GM23338 (cell line): ENCODE measurements at regions not wholly inside any gene's neighbourhood (a gene's known extent, or its start where the extent isn't known, plus 50 kb on each side); places are given as distances from the start of the nearest gene placed in this dataset.
"Not testable (repeated sequence)": the region's sequence is repeated elsewhere in the genome, so short reads cannot be mapped to it uniquely, and the experiment has no call there.

Experiments
- ATAC-seq: fragments of 200-7000 bp; cut with Tn5 transposase; 3 replicates; pipeline ENCODE4 v1.9.1; 2020
- DNase-seq: peaks from one replicate; pipeline ENCODE4 v3.0.0-alpha.2; 2015; ENCODE audit warnings: low spot score
- H2AFZ ChIP-seq: fragments of 200-600 bp; sonication (generic); 2 replicates; pipeline ENCODE4 v1.8.0; 2016; ENCODE audit warnings: antibody characterized with exemption, mild to moderate bottlenecking, moderate library complexity
- H3F3A ChIP-seq: fragments of 200-600 bp; sonication (generic); replicated peaks from 2 replicates; pipeline ENCODE4 v1.8.0; 2017; ENCODE audit warnings: antibody characterized with exemption, mixed run types, low read depth
- H3K27ac ChIP-seq: fragments of 200-600 bp; sonication (generic); 2 replicates; pipeline ENCODE4 v1.6.1; 2016; ENCODE audit warnings: low read depth
- H3K27me3 ChIP-seq: fragments of 200-600 bp; sonication (generic); 2 replicates; pipeline ENCODE4 v1.8.0; 2016; ENCODE audit warnings: mild to moderate bottlenecking, mixed run types, moderate library complexity; ENCODE audit not compliant: insufficient read depth
- H3K36me3 ChIP-seq: fragments of 200-600 bp; sonication (generic); 2 replicates; pipeline ENCODE4 v1.8.0; 2016; ENCODE audit warnings: mild to moderate bottlenecking; ENCODE audit not compliant: insufficient read depth
- H3K4me1 ChIP-seq: fragments of 200-600 bp; sonication (generic); 2 replicates; pipeline ENCODE4 v1.8.0; 2016; ENCODE audit warnings: mild to moderate bottlenecking, moderate library complexity; ENCODE audit not compliant: insufficient read depth
- H3K4me2 ChIP-seq: fragments of 200-600 bp; sonication (generic); 2 replicates; pipeline ENCODE4 v1.7.1; 2017; ENCODE audit warnings: mixed run types
- H3K4me3 ChIP-seq: fragments of 200-600 bp; sonication (generic); 2 replicates; pipeline ENCODE4 v1.6.1; 2016; ENCODE audit warnings: mixed run types
- H3K79me2 ChIP-seq: fragments of 200-600 bp; sonication (generic); replicated peaks from 2 replicates; pipeline ENCODE4 v1.8.0; 2017; ENCODE audit warnings: mild to moderate bottlenecking; ENCODE audit not compliant: insufficient read depth
- H3K9me2 ChIP-seq: fragments of 200-600 bp; sonication (generic); 2 replicates; pipeline ENCODE4 v1.8.0; 2017; ENCODE audit not compliant: insufficient read depth
- H4K20me1 ChIP-seq: fragments of 200-600 bp; sonication (generic); replicated peaks from 2 replicates; pipeline ENCODE4 v1.8.0; 2017; ENCODE audit warnings: mild to moderate bottlenecking; ENCODE audit not compliant: insufficient read depth
- H3K27ac Mint-ChIP-seq: 2 replicates; pipeline ENCODE4 v1.8.0; 2020; ENCODE audit warnings: inconsistent platforms, mild to moderate bottlenecking, moderate library complexity, mixed read lengths
- H3K27me3 Mint-ChIP-seq: 3 replicates; pipeline ENCODE4 v1.8.0; 2022; ENCODE audit warnings: low read depth, mild to moderate bottlenecking, moderate library complexity, mixed read lengths, inconsistent platforms; ENCODE audit not compliant: insufficient read depth, poor library complexity
- H3K36me3 Mint-ChIP-seq: 3 replicates; pipeline ENCODE4 v1.8.0; 2021; ENCODE audit warnings: low read depth, mild to moderate bottlenecking, inconsistent platforms, moderate library complexity, mixed read lengths
- H3K4me1 Mint-ChIP-seq: 3 replicates; pipeline ENCODE4 v1.8.0; 2020; ENCODE audit warnings: mild to moderate bottlenecking, inconsistent platforms, mixed read lengths
- H3K4me3 Mint-ChIP-seq: 3 replicates; pipeline ENCODE4 v1.8.0; 2021; ENCODE audit warnings: moderate library complexity, mild to moderate bottlenecking, inconsistent platforms, mixed read lengths
- H3K9me3 Mint-ChIP-seq: 3 replicates; pipeline ENCODE4 v1.8.0; 2020; ENCODE audit warnings: moderate library complexity, mild to moderate bottlenecking, inconsistent platforms, mixed read lengths
- CREB1 ChIP-seq: fragments of 250-450 bp; sonication (Bioruptor Pico); IDR thresholded peaks from 2 replicates; pipeline ENCODE4 v1.5.0; 2020; ENCODE audit warnings: low read depth, mild to moderate bottlenecking, moderate library complexity
- EZH2 ChIP-seq: fragments of 200-600 bp; sonication (generic); IDR thresholded peaks from one replicate; pipeline ENCODE4 v1.8.0; 2017; ENCODE audit warnings: antibody characterized with exemption, mild to moderate bottlenecking, low read depth; ENCODE audit not compliant: unreplicated experiment
- EZH2phosphoT487 ChIP-seq: fragments of 200-600 bp; sonication (generic); IDR thresholded peaks from one replicate; pipeline ENCODE4 v1.8.1; 2018; ENCODE audit warnings: antibody characterized with exemption; ENCODE audit not compliant: unreplicated experiment
- JUNB ChIP-seq: IDR thresholded peaks from one replicate; pipeline ENCODE4 v1.6.1; 2016; ENCODE audit warnings: antibody characterized with exemption; ENCODE audit not compliant: unreplicated experiment
- NANOG ChIP-seq: IDR thresholded peaks from 2 replicates; pipeline ENCODE4 v1.6.1; 2016; ENCODE audit warnings: antibody characterized with exemption, borderline replicate concordance
- POLR2AphosphoS5 ChIP-seq: IDR thresholded peaks from 2 replicates; pipeline ENCODE4 v1.6.1; 2016; ENCODE audit warnings: antibody characterized with exemption, low read depth
- STAT1 ChIP-seq: IDR thresholded peaks from one replicate; pipeline ENCODE4 v1.6.1; 2016; ENCODE audit warnings: antibody characterized with exemption; ENCODE audit not compliant: unreplicated experiment
- ZNF114 ChIP-seq: fragments of 250-450 bp; sonication (Bioruptor Pico); IDR thresholded peaks from 2 replicates; pipeline ENCODE4 v1.5.0; 2020; ENCODE audit warnings: mild to moderate bottlenecking, moderate library complexity
- ZNF331 ChIP-seq: fragments of 250-450 bp; sonication (Bioruptor Pico); IDR thresholded peaks from 2 replicates; pipeline ENCODE4 v1.5.0; 2020; ENCODE audit warnings: low read depth, mild to moderate bottlenecking, moderate library complexity
- TF ChIP-seq, protein P1 (sequence below): IDR thresholded peaks from one replicate; pipeline ENCODE4 v1.6.1; 2018; ENCODE audit warnings: antibody characterized with exemption; ENCODE audit not compliant: unreplicated experiment
- TF ChIP-seq, protein P2 (sequence below): fragments of 250-450 bp; sonication (Bioruptor Pico); IDR thresholded peaks from 2 replicates; pipeline ENCODE4 v1.5.0; 2020; ENCODE audit warnings: mild to moderate bottlenecking, moderate library complexity
- TF ChIP-seq, protein P3 (sequence below), 2 experiments: fragments of 200-600 bp in 1 of 2; sonication (generic) in 1 of 2; conservative IDR thresholded peaks; 2 replicates each; pipeline versions ENCODE4 v1.5.1 to v1.6.1; 2016 to 2017; ENCODE audit warnings: antibody characterized with exemption in 2 of 2, low read depth in 2 of 2, mild to moderate bottlenecking in 2 of 2, moderate library complexity in 1 of 2

DNA sequence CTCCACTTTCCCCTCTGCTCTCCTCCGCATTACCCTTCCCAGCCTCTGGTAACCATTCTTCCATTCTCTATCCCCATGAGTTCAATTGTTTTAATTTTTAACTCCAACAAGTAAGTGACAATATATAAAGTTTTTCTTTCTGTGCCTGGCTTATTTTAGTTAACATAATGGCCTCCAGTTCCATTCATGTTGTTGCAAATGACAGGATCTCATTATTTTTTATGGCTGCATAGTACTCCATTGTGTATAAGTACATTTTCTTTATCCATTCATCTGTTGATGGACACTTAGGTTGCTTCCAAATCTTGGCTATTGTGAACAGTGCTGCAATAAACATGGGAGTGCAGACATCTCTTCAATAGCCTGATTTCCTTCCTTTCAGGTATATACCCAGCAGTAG lies 918.0 kb downstream of the UQCRFS1 start:
- not testable (repeated sequence) for H3K36me3 ChIP-seq, H3F3A ChIP-seq, H3K4me3 ChIP-seq, H3K4me3 Mint-ChIP-seq, DNase-seq, H3K27me3 Mint-ChIP-seq, ATAC-seq, H3K9me3 Mint-ChIP-seq, H3K27me3 ChIP-seq, H2AFZ ChIP-seq, H3K27ac ChIP-seq, H3K36me3 Mint-ChIP-seq, H3K27ac Mint-ChIP-seq, H4K20me1 ChIP-seq, H3K4me2 ChIP-seq, H3K9me2 ChIP-seq, H3K79me2 ChIP-seq
- peaks cover 43% of the 10 kb centered on the region for H3K4me1 Mint-ChIP-seq
- H3K4me1 ChIP-seq, result peaks cover 29% of the 10 kb centered on the region

DNA sequence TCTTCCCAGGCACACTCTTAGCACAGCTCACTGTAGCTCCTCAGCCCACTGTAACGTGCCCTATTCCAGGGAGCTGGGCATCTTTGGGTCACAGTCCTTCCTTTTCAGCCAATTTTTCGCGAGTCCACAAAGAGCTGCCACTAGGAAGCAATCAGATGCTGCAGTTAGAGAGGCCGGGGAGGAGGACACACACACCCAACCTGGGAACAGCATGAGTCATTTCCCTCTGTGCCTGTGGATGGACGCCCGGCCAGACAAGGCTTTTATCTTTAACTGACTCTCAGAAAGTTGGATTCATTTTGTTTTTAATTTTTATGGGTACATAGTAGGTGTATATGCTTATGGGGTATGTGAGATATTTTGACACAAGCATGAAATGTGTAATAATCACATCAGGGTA lies 918.6 kb downstream of the UQCRFS1 start:
- ATAC-seq (no peak), DNase-seq (no peak)
- Histone ChIP-seq H3K27ac (no peak overlapping the region), H3K36me3 (no peaks in the 10 kb centered on the region), H3K79me2 (no peaks in the 10 kb centered on the region), H3K4me1 (peaks cover 35% of the 10 kb centered on the region), H3K27me3 (no peaks in the 10 kb centered on the region), H3K4me3 (no peak overlapping the region), H2AFZ (peak overlapping the region; percentile 79; the same call in 1 of the 2 replicates), H3K9me2 (no peaks in the 10 kb centered on the region), H4K20me1 (no peaks in the 10 kb centered on the region), H3K4me2 (no peak overlapping the region), H3F3A (no peaks in the 10 kb centered on the region; the same call in 1 of the 2 replicates)
- Mint-ChIP-seq H3K9me3 (no peaks in the 10 kb centered on the region; the same call in 2 of the 3 replicates), H3K4me3 (no peak overlapping the region), H3K27me3 (peaks cover 12% of the 10 kb centered on the region), H3K27ac (no peak overlapping the region), H3K4me1 (peaks cover 43% of the 10 kb centered on the region), H3K36me3 (no peaks in the 10 kb centered on the region)
- TF ChIP-seq POLR2AphosphoS5 (no peak), EZH2 (no peak), ZNF331 (CRISPR knock-in tag) (no peak), ZNF114 (CRISPR knock-in tag) (no peak), CREB1 (no peak), JUNB (no peak), NANOG (no peak), EZH2phosphoT487 (no peak), STAT1 (no peak)
- TF ChIP-seq, protein P1, sequence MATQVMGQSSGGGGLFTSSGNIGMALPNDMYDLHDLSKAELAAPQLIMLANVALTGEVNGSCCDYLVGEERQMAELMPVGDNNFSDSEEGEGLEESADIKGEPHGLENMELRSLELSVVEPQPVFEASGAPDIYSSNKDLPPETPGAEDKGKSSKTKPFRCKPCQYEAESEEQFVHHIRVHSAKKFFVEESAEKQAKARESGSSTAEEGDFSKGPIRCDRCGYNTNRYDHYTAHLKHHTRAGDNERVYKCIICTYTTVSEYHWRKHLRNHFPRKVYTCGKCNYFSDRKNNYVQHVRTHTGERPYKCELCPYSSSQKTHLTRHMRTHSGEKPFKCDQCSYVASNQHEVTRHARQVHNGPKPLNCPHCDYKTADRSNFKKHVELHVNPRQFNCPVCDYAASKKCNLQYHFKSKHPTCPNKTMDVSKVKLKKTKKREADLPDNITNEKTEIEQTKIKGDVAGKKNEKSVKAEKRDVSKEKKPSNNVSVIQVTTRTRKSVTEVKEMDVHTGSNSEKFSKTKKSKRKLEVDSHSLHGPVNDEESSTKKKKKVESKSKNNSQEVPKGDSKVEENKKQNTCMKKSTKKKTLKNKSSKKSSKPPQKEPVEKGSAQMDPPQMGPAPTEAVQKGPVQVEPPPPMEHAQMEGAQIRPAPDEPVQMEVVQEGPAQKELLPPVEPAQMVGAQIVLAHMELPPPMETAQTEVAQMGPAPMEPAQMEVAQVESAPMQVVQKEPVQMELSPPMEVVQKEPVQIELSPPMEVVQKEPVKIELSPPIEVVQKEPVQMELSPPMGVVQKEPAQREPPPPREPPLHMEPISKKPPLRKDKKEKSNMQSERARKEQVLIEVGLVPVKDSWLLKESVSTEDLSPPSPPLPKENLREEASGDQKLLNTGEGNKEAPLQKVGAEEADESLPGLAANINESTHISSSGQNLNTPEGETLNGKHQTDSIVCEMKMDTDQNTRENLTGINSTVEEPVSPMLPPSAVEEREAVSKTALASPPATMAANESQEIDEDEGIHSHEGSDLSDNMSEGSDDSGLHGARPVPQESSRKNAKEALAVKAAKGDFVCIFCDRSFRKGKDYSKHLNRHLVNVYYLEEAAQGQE, result no peak
- TF ChIP-seq, protein P2, sequence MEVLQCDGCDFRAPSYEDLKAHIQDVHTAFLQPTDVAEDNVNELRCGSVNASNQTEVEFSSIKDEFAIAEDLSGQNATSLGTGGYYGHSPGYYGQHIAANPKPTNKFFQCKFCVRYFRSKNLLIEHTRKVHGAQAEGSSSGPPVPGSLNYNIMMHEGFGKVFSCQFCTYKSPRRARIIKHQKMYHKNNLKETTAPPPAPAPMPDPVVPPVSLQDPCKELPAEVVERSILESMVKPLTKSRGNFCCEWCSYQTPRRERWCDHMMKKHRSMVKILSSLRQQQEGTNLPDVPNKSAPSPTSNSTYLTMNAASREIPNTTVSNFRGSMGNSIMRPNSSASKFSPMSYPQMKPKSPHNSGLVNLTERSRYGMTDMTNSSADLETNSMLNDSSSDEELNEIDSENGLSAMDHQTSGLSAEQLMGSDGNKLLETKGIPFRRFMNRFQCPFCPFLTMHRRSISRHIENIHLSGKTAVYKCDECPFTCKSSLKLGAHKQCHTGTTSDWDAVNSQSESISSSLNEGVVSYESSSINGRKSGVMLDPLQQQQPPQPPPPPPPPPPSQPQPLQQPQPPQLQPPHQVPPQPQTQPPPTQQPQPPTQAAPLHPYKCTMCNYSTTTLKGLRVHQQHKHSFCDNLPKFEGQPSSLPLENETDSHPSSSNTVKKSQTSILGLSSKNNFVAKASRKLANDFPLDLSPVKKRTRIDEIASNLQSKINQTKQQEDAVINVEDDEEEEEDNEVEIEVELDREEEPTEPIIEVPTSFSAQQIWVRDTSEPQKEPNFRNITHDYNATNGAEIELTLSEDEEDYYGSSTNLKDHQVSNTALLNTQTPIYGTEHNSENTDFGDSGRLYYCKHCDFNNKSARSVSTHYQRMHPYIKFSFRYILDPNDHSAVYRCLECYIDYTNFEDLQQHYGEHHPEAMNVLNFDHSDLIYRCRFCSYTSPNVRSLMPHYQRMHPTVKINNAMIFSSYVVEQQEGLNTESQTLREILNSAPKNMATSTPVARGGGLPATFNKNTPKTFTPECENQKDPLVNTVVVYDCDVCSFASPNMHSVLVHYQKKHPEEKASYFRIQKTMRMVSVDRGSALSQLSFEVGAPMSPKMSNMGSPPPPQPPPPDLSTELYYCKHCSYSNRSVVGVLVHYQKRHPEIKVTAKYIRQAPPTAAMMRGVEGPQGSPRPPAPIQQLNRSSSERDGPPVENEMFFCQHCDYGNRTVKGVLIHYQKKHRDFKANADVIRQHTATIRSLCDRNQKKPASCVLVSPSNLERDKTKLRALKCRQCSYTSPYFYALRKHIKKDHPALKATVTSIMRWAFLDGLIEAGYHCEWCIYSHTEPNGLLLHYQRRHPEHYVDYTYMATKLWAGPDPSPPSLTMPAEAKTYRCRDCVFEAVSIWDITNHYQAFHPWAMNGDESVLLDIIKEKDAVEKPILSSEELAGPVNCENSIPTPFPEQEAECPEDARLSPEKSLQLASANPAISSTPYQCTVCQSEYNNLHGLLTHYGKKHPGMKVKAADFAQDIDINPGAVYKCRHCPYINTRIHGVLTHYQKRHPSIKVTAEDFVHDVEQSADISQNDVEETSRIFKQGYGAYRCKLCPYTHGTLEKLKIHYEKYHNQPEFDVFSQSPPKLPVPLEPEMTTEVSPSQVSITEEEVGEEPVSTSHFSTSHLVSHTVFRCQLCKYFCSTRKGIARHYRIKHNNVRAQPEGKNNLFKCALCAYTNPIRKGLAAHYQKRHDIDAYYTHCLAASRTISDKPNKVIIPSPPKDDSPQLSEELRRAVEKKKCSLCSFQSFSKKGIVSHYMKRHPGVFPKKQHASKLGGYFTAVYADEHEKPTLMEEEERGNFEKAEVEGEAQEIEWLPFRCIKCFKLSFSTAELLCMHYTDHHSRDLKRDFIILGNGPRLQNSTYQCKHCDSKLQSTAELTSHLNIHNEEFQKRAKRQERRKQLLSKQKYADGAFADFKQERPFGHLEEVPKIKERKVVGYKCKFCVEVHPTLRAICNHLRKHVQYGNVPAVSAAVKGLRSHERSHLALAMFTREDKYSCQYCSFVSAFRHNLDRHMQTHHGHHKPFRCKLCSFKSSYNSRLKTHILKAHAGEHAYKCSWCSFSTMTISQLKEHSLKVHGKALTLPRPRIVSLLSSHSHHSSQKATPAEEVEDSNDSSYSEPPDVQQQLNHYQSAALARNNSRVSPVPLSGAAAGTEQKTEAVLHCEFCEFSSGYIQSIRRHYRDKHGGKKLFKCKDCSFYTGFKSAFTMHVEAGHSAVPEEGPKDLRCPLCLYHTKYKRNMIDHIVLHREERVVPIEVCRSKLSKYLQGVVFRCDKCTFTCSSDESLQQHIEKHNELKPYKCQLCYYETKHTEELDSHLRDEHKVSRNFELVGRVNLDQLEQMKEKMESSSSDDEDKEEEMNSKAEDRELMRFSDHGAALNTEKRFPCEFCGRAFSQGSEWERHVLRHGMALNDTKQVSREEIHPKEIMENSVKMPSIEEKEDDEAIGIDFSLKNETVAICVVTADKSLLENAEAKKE (CRISPR knock-in tag), result no peak
- TF ChIP-seq, protein P3, sequence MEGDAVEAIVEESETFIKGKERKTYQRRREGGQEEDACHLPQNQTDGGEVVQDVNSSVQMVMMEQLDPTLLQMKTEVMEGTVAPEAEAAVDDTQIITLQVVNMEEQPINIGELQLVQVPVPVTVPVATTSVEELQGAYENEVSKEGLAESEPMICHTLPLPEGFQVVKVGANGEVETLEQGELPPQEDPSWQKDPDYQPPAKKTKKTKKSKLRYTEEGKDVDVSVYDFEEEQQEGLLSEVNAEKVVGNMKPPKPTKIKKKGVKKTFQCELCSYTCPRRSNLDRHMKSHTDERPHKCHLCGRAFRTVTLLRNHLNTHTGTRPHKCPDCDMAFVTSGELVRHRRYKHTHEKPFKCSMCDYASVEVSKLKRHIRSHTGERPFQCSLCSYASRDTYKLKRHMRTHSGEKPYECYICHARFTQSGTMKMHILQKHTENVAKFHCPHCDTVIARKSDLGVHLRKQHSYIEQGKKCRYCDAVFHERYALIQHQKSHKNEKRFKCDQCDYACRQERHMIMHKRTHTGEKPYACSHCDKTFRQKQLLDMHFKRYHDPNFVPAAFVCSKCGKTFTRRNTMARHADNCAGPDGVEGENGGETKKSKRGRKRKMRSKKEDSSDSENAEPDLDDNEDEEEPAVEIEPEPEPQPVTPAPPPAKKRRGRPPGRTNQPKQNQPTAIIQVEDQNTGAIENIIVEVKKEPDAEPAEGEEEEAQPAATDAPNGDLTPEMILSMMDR (conservative IDR thresholded peaks at IDR 0.05; ENCODE audit: low read depth in 2 of 2), result no peak
